ENCODE measurements at regions not wholly inside any gene's neighbourhood (a gene's known extent, or its start where the extent isn't known, plus 50 kb on each side); places are given as distances from the start of the nearest gene placed in this dataset.

DNA sequence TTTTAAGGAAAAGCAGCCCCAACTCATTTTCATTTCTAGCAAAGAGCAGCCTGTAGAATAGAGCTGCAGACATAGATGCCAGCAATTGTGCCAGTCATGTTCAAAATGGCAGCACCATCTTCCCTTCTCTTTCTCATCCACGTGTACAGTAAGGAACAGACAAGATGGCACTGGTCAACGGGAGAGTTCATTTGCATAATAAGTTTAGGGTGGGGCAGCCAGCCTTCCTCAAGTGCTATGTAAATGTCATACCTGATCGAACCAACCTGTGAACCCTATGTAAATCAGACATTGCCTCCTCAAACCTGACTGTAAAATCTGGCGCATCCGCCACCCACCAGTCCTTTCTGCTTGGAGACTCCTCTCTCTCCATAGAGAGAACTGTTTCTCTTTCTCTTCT is 150.0 kb upstream of the CDH13 start:
- no peak overlapping the region for H3K4me3 ChIP-seq (ENCODE audit: control insufficient read depth, low read depth, low read length)
- TF ChIP-seq, protein P1, sequence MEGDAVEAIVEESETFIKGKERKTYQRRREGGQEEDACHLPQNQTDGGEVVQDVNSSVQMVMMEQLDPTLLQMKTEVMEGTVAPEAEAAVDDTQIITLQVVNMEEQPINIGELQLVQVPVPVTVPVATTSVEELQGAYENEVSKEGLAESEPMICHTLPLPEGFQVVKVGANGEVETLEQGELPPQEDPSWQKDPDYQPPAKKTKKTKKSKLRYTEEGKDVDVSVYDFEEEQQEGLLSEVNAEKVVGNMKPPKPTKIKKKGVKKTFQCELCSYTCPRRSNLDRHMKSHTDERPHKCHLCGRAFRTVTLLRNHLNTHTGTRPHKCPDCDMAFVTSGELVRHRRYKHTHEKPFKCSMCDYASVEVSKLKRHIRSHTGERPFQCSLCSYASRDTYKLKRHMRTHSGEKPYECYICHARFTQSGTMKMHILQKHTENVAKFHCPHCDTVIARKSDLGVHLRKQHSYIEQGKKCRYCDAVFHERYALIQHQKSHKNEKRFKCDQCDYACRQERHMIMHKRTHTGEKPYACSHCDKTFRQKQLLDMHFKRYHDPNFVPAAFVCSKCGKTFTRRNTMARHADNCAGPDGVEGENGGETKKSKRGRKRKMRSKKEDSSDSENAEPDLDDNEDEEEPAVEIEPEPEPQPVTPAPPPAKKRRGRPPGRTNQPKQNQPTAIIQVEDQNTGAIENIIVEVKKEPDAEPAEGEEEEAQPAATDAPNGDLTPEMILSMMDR (IDR thresholded peaks at IDR 0.05; ENCODE audit: control insufficient read depth, insufficient read depth, low read depth, low read length, missing control alignments): no peak
- no peak for DNase-seq (ENCODE audit: low read depth)

DNA sequence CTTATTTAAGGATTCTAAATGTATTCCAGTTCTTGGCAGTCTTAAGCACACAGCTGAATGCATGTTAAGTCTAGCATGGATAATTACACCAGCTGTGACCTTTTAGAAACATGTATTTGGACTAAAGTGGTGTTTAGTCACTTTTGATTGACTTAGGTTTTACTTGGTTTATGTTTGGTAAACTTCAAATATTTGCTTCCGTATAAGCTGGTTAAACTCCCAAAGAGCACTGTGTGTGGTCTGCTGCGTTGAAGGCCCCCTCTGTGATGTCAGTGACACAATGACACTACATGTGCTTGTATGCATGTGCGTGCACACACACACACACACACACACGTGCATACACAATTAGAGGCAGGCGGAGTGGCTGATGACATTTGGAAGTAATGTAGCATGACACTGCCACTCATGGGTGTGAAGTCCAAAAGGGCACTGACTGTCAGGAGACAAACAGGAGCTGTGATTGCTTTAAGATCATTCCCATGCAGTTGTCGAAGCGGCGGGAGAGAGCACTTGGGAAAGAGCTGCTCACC is 156.1 kb upstream of the CDH13 start:
- H3K4me3 ChIP-seq (ENCODE audit: control insufficient read depth, low read depth, low read length): no peak overlapping the region
- no peak for DNase-seq (ENCODE audit: low read depth)
- TF ChIP-seq, protein P1 (IDR thresholded peaks at IDR 0.05; ENCODE audit: control insufficient read depth, insufficient read depth, low read depth, low read length, missing control alignments): no peak

DNA sequence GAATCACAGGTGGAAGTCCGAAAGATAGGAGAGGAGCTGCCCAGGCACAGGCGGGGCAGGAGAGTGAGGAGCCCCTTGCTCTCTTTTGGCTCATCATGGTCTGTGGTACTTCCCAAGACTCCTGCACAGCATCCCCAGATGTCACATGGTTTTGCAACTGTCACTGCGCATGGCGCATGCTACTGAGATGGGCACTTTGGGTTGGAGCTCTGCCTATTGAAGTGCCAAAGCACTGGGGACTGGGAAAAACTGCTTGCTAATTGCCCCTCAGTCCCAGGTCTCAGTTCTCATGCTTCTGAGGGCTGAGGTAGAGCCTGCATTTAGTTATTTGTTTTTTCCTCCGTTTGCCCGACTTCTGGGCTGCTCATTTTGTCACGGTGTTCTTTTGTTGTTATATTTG is 156.8 kb upstream of the CDH13 start:
- DNase-seq (ENCODE audit: low read depth): no peak
- TF ChIP-seq, protein P1 (IDR thresholded peaks at IDR 0.05; ENCODE audit: control insufficient read depth, insufficient read depth, low read depth, low read length, missing control alignments): no peak
- H3K4me3 ChIP-seq (ENCODE audit: control insufficient read depth, low read depth, low read length): no peak overlapping the region

DNA sequence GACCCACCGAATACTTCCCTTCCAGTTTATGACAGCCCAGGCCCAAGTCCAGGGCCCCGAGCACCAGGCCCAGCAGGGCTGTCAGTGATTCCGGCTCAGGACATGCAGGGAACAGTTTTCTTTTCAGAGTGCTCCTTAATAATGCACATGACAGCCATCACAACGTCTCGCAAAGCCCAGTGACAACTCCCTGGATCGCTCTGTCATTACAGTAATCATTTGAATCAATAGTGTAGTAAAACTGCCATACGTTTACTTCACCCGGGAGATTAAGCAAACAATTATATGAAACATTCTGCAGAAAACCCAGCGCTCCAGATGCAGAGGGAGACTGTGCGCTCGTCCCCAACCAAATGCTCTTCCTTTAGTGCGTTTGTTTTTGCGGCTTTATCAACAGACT is 162.6 kb upstream of the CDH13 start:
- TF ChIP-seq, protein P1 (IDR thresholded peaks at IDR 0.05; ENCODE audit: control insufficient read depth, insufficient read depth, low read depth, low read length, missing control alignments): no peak
- H3K4me3 ChIP-seq (ENCODE audit: control insufficient read depth, low read depth, low read length): no peak overlapping the region
- DNase-seq (ENCODE audit: low read depth): no peak

DNA sequence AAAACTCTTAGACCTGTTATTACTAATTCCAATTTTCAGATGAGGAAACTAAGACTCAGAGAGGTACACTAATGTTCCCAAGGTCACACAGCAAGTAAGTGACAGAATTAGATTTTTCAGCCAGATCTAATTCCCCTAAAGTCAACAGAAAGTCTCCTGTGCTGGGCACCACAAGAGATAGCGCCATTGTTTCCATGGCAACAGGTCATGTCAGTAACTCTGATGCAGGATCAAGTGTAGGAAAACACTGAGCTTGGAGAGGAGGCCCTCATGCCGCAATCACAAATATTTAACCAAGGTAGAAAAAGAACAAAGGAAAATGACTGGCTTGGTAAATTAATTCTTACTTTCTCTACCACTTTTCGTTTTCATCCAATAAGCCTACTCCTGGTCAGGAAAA is 166.0 kb upstream of the CDH13 start:
- no peak overlapping the region for H3K4me3 ChIP-seq (ENCODE audit: control insufficient read depth, low read depth, low read length)
- DNase-seq (ENCODE audit: low read depth): no peak
- TF ChIP-seq, protein P1 (IDR thresholded peaks at IDR 0.05; ENCODE audit: control insufficient read depth, insufficient read depth, low read depth, low read length, missing control alignments): no peak

DNA sequence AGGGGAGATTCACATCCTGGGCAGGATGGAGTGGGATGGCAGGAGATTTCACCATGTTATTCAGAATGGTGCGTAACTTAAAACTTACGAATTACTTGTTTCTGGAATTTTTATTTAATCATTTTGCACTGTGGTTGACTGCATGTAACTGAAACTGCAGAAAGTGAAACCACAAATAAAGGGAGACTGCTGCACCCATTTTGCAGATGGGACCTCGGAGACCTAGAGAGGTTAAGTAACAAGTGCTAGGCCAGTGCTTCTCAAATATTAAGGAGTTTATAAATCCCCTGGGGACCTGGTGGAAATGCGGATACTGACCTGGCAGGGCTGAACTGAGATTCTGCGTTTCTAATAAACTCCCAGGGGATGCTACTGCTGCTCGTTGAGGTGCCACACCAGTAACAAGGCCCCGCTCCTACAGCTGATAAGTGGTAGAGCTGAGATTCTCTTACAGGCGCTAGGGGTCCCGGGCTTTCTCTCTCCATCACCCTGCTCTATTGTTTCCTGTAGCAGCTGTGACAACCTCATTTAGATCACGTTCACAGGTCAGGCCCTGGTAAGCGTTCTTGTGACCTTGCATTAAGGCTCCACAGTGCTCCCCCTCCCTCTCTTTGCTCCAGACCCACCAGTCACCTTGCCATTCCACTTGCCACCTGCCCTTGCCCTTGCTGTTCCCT is 167.1 kb upstream of the CDH13 start:
- DNase-seq (ENCODE audit: low read depth): peak; percentile 8
- TF ChIP-seq, protein P1 (IDR thresholded peaks at IDR 0.05; ENCODE audit: control insufficient read depth, insufficient read depth, low read depth, low read length, missing control alignments): no peak
- no peak overlapping the region for H3K4me3 ChIP-seq (ENCODE audit: control insufficient read depth, low read depth, low read length)

Data from AG09309 (cell line).